HCT116 (cell line): ENCODE measurements at regions not wholly inside any gene's neighbourhood (a gene's known extent, or its start where the extent isn't known, plus 50 kb on each side); places are given as distances from the start of the nearest gene placed in this dataset.

ENCODE experiments used
- ATAC-seq: fragments of 200-7000 bp; cut with Tn5 transposase; 2 replicates; pipeline ENCODE4 v1.9.1; 2020; ENCODE audit warnings: mild to moderate bottlenecking, moderate library complexity
- BruUV-seq: library from RNA; stranded (reverse); fragments of 400-500 nt; replicated peaks from 2 replicates; lab custom pipeline; 2021; lab: Mats Ljungman, UMichigan
- CTCF ChIA-PET: fragments of 300-600 bp; sonication (Branson Sonifier 250); formaldehyde crosslinking; loops from one replicate; lab custom pipeline; 2021; ENCODE audit warnings: antibody characterized with exemption; lab: Charles Lee
- POLR2A ChIA-PET: fragments of 300-600, 350-600 bp; sonication (Branson Sonifier 250); formaldehyde crosslinking; loops from one replicate; lab custom pipeline; 2021; ENCODE audit warnings: antibody characterized with exemption; lab: Charles Lee
- RAD21 ChIA-PET, 2 experiments: fragments of 300-600 bp; sonication (Branson Sonifier 250); formaldehyde crosslinking; loops; one replicate each; lab custom pipeline; 2023; ENCODE audit warnings: low total read pairs in 2 of 2; ENCODE audit not compliant: uncharacterized antibody in 2 of 2, unreplicated experiment in 2 of 2, low non-redundant PET in 1 of 2; lab: Charles Lee
- DNase-seq: peaks from one replicate; pipeline ENCODE4 v3.0.0-alpha.2; 2010; ENCODE audit warnings: low read depth, low spot score
- H2AFZ ChIP-seq: fragments of 200-600 bp; shearing (Covaris generic), sonication (generic); 2 replicates; pipeline ENCODE4 v1.6.1; 2017; ENCODE audit warnings: low read depth, mixed run types, mixed read lengths, antibody characterized with exemption, low read length; ENCODE audit not compliant: poor library complexity, severe bottlenecking
- H3K27ac ChIP-seq: 2 replicates; pipeline ENCODE4 v1.5.1; 2012; ENCODE audit warnings: low read depth, low read length
- H3K27me3 ChIP-seq: fragments of 200-600 bp; sonication (generic); 2 replicates; pipeline ENCODE4 v1.6.1; 2016; ENCODE audit warnings: mixed run types, low read length, mixed read lengths; ENCODE audit not compliant: insufficient read depth
- H3K36me3 ChIP-seq, 2 experiments: fragments of 200-500 bp in 1 of 2; fragments of 200-600 bp in 1 of 2; sonication (Bioruptor generic) in 1 of 2; sonication (generic) in 1 of 2; 2 replicates each; pipeline versions ENCODE4 v1.5.1 to v1.6.1; 2014 to 2016; ENCODE audit warnings: low read length in 2 of 2, inconsistent platforms in 1 of 2, mixed read lengths in 1 of 2, mixed run types in 1 of 2; ENCODE audit not compliant: insufficient read depth in 2 of 2, control insufficient read depth in 1 of 2
- H3K4me1 ChIP-seq, 2 experiments: fragments of 200-600 bp in 1 of 2; sonication (generic) in 1 of 2; 2 replicates each; pipeline versions ENCODE4 v1.5.1 to v1.6.1; 2012 to 2017; ENCODE audit warnings: low read length in 2 of 2, inconsistent platforms in 1 of 2, mild to moderate bottlenecking in 1 of 2, mixed read lengths in 1 of 2, mixed run types in 1 of 2, moderate library complexity in 1 of 2; ENCODE audit not compliant: insufficient read depth in 2 of 2, control insufficient read depth in 1 of 2
- H3K4me2 ChIP-seq: fragments of 200-600 bp; sonication (generic); 2 replicates; pipeline ENCODE4 v1.6.1; 2017; ENCODE audit warnings: mixed run types, low read length, mixed read lengths
- H3K4me3 ChIP-seq, 2 experiments: fragments of 200-600 bp in 1 of 2; sonication (generic) in 1 of 2; replicated peaks in 1 of 2; 2 replicates each; pipeline ENCODE4 v1.5.1; 2011 to 2016; ENCODE audit warnings: low read length in 2 of 2, control low read depth in 1 of 2, low read depth in 1 of 2, mild to moderate bottlenecking in 1 of 2, mixed read lengths in 1 of 2, mixed run types in 1 of 2
- H3K79me2 ChIP-seq: fragments of 200-600 bp; sonication (generic); 2 replicates; pipeline ENCODE4 v1.6.1; 2017; ENCODE audit warnings: mild to moderate bottlenecking, mixed run types, low read length, moderate library complexity, mixed read lengths; ENCODE audit not compliant: insufficient read depth
- H3K9ac ChIP-seq: fragments of 200-600 bp; sonication (generic); 2 replicates; pipeline ENCODE4 v1.6.1; 2016; ENCODE audit warnings: low read length, mixed read lengths
- H3K9me2 ChIP-seq: fragments of 200-600 bp; sonication (generic), shearing (Covaris generic); 2 replicates; pipeline ENCODE4 v1.6.1; 2017; ENCODE audit warnings: mixed run types, mild to moderate bottlenecking, moderate library complexity; ENCODE audit not compliant: insufficient read depth
- H3K9me3 ChIP-seq, 2 experiments: fragments of 200-500 bp in 1 of 2; fragments of 200-600 bp in 1 of 2; sonication (Bioruptor generic) in 1 of 2; sonication (generic) in 1 of 2; 2 replicates each; pipeline ENCODE4 v1.6.1; 2014 to 2017; ENCODE audit warnings: low read length in 2 of 2, mixed read lengths in 2 of 2, inconsistent platforms in 1 of 2, low read depth in 1 of 2, mild to moderate bottlenecking in 1 of 2, mixed run types in 1 of 2, moderate library complexity in 1 of 2; ENCODE audit not compliant: control insufficient read depth in 1 of 2, insufficient read depth in 1 of 2
- H4K20me1 ChIP-seq: fragments of 200-600 bp; sonication (generic), shearing (Covaris generic); 2 replicates; pipeline ENCODE4 v1.6.1; 2017; ENCODE audit warnings: mixed run types, mild to moderate bottlenecking, moderate library complexity; ENCODE audit not compliant: insufficient read depth
- CEBPB ChIP-seq: IDR thresholded peaks from 2 replicates; pipeline ENCODE4 v1.6.1; 2012; ENCODE audit warnings: low read depth
- EZH2 ChIP-seq: fragments of 200-600 bp; sonication (generic); IDR thresholded peaks from 2 replicates; pipeline ENCODE4 v1.6.1; 2017; ENCODE audit warnings: antibody characterized with exemption, mixed run types
- FOSL1 ChIP-seq: IDR thresholded peaks from 2 replicates; pipeline ENCODE4 v1.6.1; 2012; ENCODE audit warnings: low read depth
- JUND ChIP-seq: IDR thresholded peaks from 2 replicates; pipeline ENCODE4 v1.6.1; 2012
- POLR2AphosphoS5 ChIP-seq: IDR thresholded peaks from 2 replicates; pipeline ENCODE4 v1.6.1; 2011; ENCODE audit warnings: mild to moderate bottlenecking, low read depth, low read length, moderate library complexity
- SIN3A ChIP-seq: IDR thresholded peaks from 2 replicates; pipeline ENCODE4 v1.6.1; 2012; ENCODE audit warnings: low read depth
- SP1 ChIP-seq: IDR thresholded peaks from 2 replicates; pipeline ENCODE4 v1.6.1; 2012; ENCODE audit warnings: low read depth
- SRF ChIP-seq: IDR thresholded peaks from 2 replicates; pipeline ENCODE4 v1.6.1; 2012; ENCODE audit warnings: low read depth
- TCF7L2 ChIP-seq: IDR thresholded peaks from 2 replicates; pipeline ENCODE4 v1.7.0; 2011; ENCODE audit warnings: borderline replicate concordance, inconsistent platforms; ENCODE audit not compliant: insufficient read depth, insufficient read length; ENCODE audit errors: extremely low read depth
- YY1 ChIP-seq: IDR thresholded peaks from 2 replicates; pipeline ENCODE4 v1.6.1; 2011; ENCODE audit warnings: low read length, low read depth, moderate library complexity, mild to moderate bottlenecking; ENCODE audit not compliant: insufficient replicate concordance; ENCODE audit errors: extremely low read depth
- ZFX ChIP-seq: fragments of 450-650 bp; IDR thresholded peaks from 2 replicates; pipeline ENCODE4 v1.6.1; 2017
- ZNF274 ChIP-seq: fragments of 200-500 bp; sonication (Bioruptor generic); IDR thresholded peaks from 2 replicates; pipeline ENCODE4 v1.6.1; 2014; ENCODE audit warnings: mild to moderate bottlenecking, low read depth, low read length, inconsistent platforms
- intact Hi-C: fragments of 100-400 bp; cut with micrococcal nuclease; formaldehyde crosslinking; loops from 2 replicates; pipeline ENCODE4 v1.10.0; 2022
- TF ChIP-seq, protein P1 (sequence below): IDR thresholded peaks from 2 replicates; pipeline ENCODE4 v1.6.1; 2012
- TF ChIP-seq, protein P2 (sequence below), 3 experiments: fragments of 200-600 bp in 1 of 3; sonication (generic) in 1 of 3; IDR thresholded peaks in 2 of 3; conservative IDR thresholded peaks in 1 of 3; 2 replicates each; pipeline ENCODE4 v1.5.1; 2012 to 2017; ENCODE audit warnings: low read depth in 2 of 3, low read length in 2 of 3, antibody characterized with exemption in 1 of 3, borderline replicate concordance in 1 of 3, control low read depth in 1 of 3, mild to moderate bottlenecking in 1 of 3, mixed read lengths in 1 of 3, mixed run types in 1 of 3, moderate library complexity in 1 of 3; ENCODE audit not compliant: insufficient read depth in 1 of 3
- TF ChIP-seq, protein P3 (sequence below): IDR thresholded peaks from 2 replicates; pipeline ENCODE4 v1.6.1; 2012; ENCODE audit warnings: low read depth
- TF ChIP-seq, protein P4 (sequence below): IDR thresholded peaks from 2 replicates; pipeline ENCODE4 v1.6.1; 2011; ENCODE audit warnings: mild to moderate bottlenecking, low read length, moderate library complexity; ENCODE audit not compliant: insufficient replicate concordance; ENCODE audit errors: extremely low read depth

DNA sequence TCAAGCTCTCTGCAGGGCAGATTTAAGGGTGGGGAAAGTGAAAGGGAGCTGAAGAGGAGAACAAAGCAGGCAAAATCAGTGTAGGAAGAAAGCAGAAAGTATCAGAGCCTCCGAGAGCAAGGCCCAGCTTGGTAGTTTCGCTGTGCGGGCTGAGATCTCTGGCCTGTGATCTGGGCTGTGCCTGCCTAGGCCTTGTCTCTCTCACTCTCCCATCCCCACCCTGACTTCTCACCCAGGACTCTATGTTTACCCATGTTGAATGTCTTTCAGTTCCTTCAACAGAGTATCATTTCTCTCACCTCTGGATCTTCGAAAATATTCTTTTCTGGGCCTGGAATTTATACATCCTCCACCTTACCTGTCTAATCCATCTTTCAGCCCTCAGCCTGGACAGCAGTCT lies 391.3 kb downstream of the FOXO1 start:
- no peaks in the 10 kb centered on the region for H3K36me3 ChIP-seq
- ChIA-PET POLR2A (no interaction called here), RAD21 (no interaction called here), CTCF (no interaction called here)
- no peak overlapping the region for H3K27ac ChIP-seq
- no peaks in the 10 kb centered on the region for H4K20me1 ChIP-seq
- no peak overlapping the region for H2AFZ ChIP-seq
- H3K9ac ChIP-seq, result no peak overlapping the region
- no TSS peak for BruUV-seq
- H3K27me3 ChIP-seq, result no peaks in the 10 kb centered on the region
- no peaks in the 10 kb centered on the region for H3K9me2 ChIP-seq
- H3K9me3 ChIP-seq, result no peaks in the 10 kb centered on the region
- intact Hi-C loops, result no loop called here
- no peak for DNase-seq
- peaks cover 6 to 28% of the 10 kb centered on the region in 2 experiments; a peak in 3 of 4 replicates for H3K4me1 ChIP-seq
- TF ChIP-seq JUND, result no peak
- no peak for TF ChIP-seq TCF7L2
- TF ChIP-seq EZH2, result no peak
- TF ChIP-seq, protein P1, sequence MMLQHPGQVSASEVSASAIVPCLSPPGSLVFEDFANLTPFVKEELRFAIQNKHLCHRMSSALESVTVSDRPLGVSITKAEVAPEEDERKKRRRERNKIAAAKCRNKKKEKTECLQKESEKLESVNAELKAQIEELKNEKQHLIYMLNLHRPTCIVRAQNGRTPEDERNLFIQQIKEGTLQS, result no peak
- no peak for TF ChIP-seq FOSL1
- TF ChIP-seq YY1, result no peak
- no peak for TF ChIP-seq SIN3A
- no peak for TF ChIP-seq POLR2AphosphoS5
- TF ChIP-seq, protein P2, sequence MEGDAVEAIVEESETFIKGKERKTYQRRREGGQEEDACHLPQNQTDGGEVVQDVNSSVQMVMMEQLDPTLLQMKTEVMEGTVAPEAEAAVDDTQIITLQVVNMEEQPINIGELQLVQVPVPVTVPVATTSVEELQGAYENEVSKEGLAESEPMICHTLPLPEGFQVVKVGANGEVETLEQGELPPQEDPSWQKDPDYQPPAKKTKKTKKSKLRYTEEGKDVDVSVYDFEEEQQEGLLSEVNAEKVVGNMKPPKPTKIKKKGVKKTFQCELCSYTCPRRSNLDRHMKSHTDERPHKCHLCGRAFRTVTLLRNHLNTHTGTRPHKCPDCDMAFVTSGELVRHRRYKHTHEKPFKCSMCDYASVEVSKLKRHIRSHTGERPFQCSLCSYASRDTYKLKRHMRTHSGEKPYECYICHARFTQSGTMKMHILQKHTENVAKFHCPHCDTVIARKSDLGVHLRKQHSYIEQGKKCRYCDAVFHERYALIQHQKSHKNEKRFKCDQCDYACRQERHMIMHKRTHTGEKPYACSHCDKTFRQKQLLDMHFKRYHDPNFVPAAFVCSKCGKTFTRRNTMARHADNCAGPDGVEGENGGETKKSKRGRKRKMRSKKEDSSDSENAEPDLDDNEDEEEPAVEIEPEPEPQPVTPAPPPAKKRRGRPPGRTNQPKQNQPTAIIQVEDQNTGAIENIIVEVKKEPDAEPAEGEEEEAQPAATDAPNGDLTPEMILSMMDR (IDR thresholded peaks at IDR 0.05 in 2 of 3, conservative IDR thresholded peaks at IDR 0.05 in 1 of 3; ENCODE audit: borderline replicate concordance in 1 of 3, insufficient read depth in 1 of 3, low read depth in 2 of 3, low read length in 2 of 3), result no peak
- no peak for TF ChIP-seq CEBPB
- TF ChIP-seq, protein P3, sequence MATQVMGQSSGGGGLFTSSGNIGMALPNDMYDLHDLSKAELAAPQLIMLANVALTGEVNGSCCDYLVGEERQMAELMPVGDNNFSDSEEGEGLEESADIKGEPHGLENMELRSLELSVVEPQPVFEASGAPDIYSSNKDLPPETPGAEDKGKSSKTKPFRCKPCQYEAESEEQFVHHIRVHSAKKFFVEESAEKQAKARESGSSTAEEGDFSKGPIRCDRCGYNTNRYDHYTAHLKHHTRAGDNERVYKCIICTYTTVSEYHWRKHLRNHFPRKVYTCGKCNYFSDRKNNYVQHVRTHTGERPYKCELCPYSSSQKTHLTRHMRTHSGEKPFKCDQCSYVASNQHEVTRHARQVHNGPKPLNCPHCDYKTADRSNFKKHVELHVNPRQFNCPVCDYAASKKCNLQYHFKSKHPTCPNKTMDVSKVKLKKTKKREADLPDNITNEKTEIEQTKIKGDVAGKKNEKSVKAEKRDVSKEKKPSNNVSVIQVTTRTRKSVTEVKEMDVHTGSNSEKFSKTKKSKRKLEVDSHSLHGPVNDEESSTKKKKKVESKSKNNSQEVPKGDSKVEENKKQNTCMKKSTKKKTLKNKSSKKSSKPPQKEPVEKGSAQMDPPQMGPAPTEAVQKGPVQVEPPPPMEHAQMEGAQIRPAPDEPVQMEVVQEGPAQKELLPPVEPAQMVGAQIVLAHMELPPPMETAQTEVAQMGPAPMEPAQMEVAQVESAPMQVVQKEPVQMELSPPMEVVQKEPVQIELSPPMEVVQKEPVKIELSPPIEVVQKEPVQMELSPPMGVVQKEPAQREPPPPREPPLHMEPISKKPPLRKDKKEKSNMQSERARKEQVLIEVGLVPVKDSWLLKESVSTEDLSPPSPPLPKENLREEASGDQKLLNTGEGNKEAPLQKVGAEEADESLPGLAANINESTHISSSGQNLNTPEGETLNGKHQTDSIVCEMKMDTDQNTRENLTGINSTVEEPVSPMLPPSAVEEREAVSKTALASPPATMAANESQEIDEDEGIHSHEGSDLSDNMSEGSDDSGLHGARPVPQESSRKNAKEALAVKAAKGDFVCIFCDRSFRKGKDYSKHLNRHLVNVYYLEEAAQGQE, result no peak
- no peak for TF ChIP-seq ZNF274
- TF ChIP-seq SP1, result no peak
- TF ChIP-seq ZFX, result no peak
- TF ChIP-seq SRF, result no peak
- TF ChIP-seq, protein P4, sequence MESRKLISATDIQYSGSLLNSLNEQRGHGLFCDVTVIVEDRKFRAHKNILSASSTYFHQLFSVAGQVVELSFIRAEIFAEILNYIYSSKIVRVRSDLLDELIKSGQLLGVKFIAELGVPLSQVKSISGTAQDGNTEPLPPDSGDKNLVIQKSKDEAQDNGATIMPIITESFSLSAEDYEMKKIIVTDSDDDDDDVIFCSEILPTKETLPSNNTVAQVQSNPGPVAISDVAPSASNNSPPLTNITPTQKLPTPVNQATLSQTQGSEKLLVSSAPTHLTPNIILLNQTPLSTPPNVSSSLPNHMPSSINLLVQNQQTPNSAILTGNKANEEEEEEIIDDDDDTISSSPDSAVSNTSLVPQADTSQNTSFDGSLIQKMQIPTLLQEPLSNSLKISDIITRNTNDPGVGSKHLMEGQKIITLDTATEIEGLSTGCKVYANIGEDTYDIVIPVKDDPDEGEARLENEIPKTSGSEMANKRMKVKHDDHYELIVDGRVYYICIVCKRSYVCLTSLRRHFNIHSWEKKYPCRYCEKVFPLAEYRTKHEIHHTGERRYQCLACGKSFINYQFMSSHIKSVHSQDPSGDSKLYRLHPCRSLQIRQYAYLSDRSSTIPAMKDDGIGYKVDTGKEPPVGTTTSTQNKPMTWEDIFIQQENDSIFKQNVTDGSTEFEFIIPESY, result no peak
- TF ChIP-seq, all 23 proteins: peak for 0
- no peaks in the 10 kb centered on the region for H3K79me2 ChIP-seq
- no peak for ATAC-seq
- no peak overlapping the region for H3K4me3 ChIP-seq
- no peak overlapping the region for H3K4me2 ChIP-seq
